ENCODE measurements at regions not wholly inside any gene's neighbourhood (a gene's known extent, or its start where the extent isn't known, plus 50 kb on each side); places are given as distances from the start of the nearest gene placed in this dataset.

GRCh38 chr18:1246827-1247226 lies 342.2 kb downstream of the ADCYAP1 start:
- DNase-seq (ENCODE audit: low read depth) = no peak
- H3K4me3 ChIP-seq (ENCODE audit: low read length) = no peak overlapping the region
- no peak for TF ChIP-seq CTCF (conservative IDR thresholded peaks at IDR 0.05; ENCODE audit: low read depth, low read length)

GRCh38 chr18:1252534-1252933 lies 347.9 kb downstream of the ADCYAP1 start:
- no peak for TF ChIP-seq CTCF (conservative IDR thresholded peaks at IDR 0.05; ENCODE audit: low read depth, low read length)
- no peak overlapping the region for H3K4me3 ChIP-seq (ENCODE audit: low read length)
- no peak for DNase-seq (ENCODE audit: low read depth)

DNA sequence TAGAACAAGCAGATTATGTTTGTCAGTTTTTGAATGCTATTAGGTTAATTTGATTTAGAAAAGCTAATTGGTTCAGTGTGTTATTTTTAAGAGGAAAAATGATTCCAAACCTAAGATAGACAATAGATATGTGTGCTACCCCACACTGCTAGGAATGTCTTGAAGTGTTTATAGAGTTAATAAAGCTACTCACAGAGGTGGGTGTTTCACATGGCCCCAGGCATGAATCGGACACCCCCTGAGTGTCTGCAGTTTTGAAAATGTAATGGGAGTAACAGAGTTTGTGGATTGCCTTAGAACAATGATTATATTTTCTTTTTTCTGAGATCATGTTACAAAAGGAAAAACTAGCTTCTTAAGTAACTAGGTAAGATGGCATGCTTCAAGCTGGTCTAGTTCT lies 348.3 kb downstream of the ADCYAP1 start:
- no peak for DNase-seq (ENCODE audit: low read depth)
- no peak for TF ChIP-seq CTCF (conservative IDR thresholded peaks at IDR 0.05; ENCODE audit: low read depth, low read length)
- no peak overlapping the region for H3K4me3 ChIP-seq (ENCODE audit: low read length)

GRCh38 chr18:1253827-1254226 lies 349.2 kb downstream of the ADCYAP1 start:
- no peak for DNase-seq (ENCODE audit: low read depth)
- H3K4me3 ChIP-seq (ENCODE audit: low read length) = no peak overlapping the region
- TF ChIP-seq CTCF (conservative IDR thresholded peaks at IDR 0.05; ENCODE audit: low read depth, low read length) = no peak

GRCh38 chr18:1261054-1261453 lies 356.4 kb downstream of the ADCYAP1 start:
- DNase-seq (ENCODE audit: low read depth) = no peak
- no peak for TF ChIP-seq CTCF (conservative IDR thresholded peaks at IDR 0.05; ENCODE audit: low read depth, low read length)
- no peak overlapping the region for H3K4me3 ChIP-seq (ENCODE audit: low read length)

DNA sequence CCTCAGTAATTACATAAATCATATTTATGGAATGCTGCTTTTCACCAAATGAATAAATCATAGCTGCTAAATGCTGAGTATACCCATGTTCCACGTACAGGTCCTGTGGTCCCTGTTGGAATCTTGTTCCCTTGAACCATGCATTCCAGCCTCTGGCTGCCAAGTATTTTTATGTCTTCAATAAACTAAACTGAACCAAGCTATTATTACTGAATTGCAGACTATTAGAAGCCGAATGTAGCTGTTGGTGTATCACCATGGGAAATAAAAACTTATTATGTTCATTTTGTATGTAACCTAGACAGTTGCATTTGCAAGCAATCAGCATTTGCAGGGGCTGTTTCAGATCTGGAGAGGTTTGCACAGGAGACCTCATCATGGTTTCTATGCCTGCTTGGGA lies 362.4 kb downstream of the ADCYAP1 start:
- no peak overlapping the region for H3K4me3 ChIP-seq (ENCODE audit: low read length)
- no peak for DNase-seq (ENCODE audit: low read depth)

GRCh38 chr18:1270081-1270480 lies 365.4 kb downstream of the ADCYAP1 start:
- DNase-seq (ENCODE audit: low read depth) = no peak
- H3K4me3 ChIP-seq (ENCODE audit: low read length) = no peak overlapping the region
- no peak for TF ChIP-seq CTCF (conservative IDR thresholded peaks at IDR 0.05; ENCODE audit: low read depth, low read length)

More for the DNA sequence above, 362.4 kb downstream of the ADCYAP1 start:
- TF ChIP-seq CTCF (conservative IDR thresholded peaks at IDR 0.05; ENCODE audit: low read depth, low read length) = no peak

Data from retinal pigment epithelial cell (primary cell).